ENCODE measurements at regions not wholly inside any gene's neighbourhood (a gene's known extent, or its start where the extent isn't known, plus 50 kb on each side); places are given as distances from the start of the nearest gene placed in this dataset.

DNA sequence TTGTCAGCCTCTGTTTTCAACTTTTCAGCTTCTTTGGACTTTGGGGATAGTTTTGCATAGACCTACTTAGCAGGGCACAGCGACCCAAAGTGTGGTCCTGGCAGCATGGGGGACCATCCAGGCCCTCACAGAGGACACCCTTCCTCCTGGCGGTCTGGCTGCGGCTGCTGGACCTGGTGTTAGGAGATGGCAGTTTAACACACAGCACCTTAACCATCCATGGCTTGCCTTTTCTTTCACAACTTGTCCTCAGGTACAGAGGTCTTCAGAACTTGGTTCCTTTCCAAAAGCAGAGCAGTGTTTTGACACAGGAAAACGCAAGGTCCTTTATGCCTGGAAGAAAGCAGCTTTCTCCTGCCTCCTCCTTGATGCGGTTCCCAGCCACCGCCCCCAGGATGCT lies 68.1 kb downstream of the RHOU start:
- intact Hi-C loops (cut with DNase I; ENCODE audit: low total_unique reads), result no loop called here
- DNase-seq, result no peak
- Histone ChIP-seq H3K4me1 (no peaks in the 10 kb centered on the region), H3K27me3 (no peaks in the 10 kb centered on the region), H3K27ac (no peak overlapping the region), H3K9me3 (no peaks in the 10 kb centered on the region), H3K36me3 (no peaks in the 10 kb centered on the region), H3K4me3 (no peak overlapping the region)
- TF ChIP-seq, protein P1, sequence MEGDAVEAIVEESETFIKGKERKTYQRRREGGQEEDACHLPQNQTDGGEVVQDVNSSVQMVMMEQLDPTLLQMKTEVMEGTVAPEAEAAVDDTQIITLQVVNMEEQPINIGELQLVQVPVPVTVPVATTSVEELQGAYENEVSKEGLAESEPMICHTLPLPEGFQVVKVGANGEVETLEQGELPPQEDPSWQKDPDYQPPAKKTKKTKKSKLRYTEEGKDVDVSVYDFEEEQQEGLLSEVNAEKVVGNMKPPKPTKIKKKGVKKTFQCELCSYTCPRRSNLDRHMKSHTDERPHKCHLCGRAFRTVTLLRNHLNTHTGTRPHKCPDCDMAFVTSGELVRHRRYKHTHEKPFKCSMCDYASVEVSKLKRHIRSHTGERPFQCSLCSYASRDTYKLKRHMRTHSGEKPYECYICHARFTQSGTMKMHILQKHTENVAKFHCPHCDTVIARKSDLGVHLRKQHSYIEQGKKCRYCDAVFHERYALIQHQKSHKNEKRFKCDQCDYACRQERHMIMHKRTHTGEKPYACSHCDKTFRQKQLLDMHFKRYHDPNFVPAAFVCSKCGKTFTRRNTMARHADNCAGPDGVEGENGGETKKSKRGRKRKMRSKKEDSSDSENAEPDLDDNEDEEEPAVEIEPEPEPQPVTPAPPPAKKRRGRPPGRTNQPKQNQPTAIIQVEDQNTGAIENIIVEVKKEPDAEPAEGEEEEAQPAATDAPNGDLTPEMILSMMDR (IDR thresholded peaks at IDR 0.05), result no peak

DNA sequence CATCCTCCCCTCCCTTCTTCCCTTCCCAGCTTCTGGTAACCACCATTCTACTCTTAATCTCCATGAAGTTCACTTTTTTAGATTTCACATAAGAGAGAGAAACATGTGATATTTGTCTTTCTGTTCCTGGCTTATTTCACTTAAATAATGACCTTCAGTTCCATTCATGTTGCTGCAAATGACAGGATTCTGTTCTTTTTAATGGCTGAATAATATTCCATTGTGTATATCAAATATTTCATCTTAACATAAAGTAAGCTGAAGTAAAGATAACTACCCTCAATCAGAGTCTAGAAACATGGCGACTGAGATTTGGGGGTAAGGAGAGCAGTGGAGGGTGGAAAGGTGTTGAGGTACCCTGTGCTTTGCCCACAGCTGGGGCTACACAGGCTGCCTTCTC lies 68.9 kb downstream of the RHOU start:
- TF ChIP-seq, protein P1 (IDR thresholded peaks at IDR 0.05), result no peak
- Histone ChIP-seq H3K27ac (no peak overlapping the region), H3K4me3 (no peak overlapping the region), H3K4me1 (no peaks in the 10 kb centered on the region), H3K9me3 (no peaks in the 10 kb centered on the region), H3K36me3 (no peaks in the 10 kb centered on the region), H3K27me3 (no peaks in the 10 kb centered on the region)
- DNase-seq, result no peak
- intact Hi-C loops (cut with DNase I; ENCODE audit: low total_unique reads), result no loop called here

DNA sequence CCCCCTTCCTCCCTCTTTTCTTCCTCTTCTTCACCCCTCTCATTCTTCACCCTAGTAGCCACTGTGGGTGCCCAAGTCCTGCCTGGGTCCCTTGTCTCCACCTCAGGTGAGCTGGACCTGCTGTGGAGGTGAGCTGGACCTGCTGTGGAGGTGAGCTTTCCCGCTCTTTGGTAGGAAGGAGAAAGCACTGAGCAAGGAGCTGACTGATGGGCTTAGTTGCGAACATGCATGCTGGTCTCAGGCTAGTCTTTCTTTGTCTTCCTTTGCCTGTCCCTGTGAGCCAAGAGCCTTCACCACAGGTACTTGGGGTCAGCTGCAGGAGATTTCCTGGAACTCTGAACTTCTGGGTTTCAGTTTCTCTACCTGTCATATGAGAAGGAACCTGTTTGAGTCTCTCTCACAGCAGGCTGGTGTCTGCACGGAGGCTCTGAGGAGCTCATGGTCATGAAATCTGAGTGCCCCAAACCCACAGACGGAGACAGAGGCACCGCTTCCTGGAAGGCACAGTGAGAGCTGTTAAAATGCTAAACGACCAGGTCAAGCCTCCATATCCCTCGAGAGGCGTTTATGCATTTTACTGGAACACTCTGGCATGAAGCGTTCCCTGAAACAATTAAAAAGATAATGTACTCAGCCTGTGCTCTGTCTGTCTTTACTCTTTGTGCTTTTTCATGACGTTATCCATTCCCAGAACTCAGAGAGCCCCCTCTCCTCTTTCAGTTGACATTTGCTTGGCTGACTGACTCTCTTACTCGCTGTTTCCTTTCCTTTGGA lies 69.5 kb downstream of the RHOU start:
- intact Hi-C loops (cut with DNase I; ENCODE audit: low total_unique reads), result no loop called here
- Histone ChIP-seq H3K4me3 (no peak overlapping the region), H3K4me1 (no peaks in the 10 kb centered on the region), H3K27me3 (no peaks in the 10 kb centered on the region), H3K36me3 (no peaks in the 10 kb centered on the region), H3K9me3 (no peaks in the 10 kb centered on the region), H3K27ac (no peak overlapping the region)
- no peak for DNase-seq
- TF ChIP-seq, protein P1 (IDR thresholded peaks at IDR 0.05), result no peak

DNA sequence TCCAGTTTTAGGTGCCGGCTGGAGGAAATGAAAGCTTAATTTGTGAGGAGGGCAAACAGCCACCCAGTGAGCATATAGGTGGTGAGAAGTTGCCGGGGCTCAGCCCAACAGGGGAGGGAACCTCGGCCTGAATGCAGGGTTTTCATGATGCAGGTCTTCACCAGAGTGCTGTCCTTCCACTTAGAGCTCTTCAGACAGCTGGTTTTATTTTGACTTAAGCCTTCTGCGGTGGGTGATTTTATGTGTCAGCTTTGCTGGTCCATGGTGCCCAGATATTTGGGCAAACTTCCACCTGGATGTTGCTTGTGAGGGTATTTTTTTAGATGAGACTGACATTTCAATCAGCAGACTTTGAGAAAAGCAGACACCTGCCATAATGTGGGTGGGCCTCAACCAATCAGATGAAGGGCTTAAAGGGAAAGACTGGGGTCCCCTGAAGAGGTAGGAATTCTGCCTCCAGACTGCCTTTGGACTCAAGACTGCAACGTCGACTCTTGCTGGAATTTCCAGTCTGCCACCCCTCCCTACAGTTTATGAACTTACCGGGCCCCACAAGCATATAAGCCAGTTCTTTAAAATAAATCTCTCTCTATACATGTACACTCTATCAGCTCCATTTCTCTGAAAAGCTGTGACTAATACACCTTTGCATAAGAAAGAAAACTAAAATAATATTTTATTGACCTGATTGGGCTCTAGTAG lies 72.8 kb downstream of the RHOU start:
- Histone ChIP-seq H3K27me3 (no peaks in the 10 kb centered on the region), H3K4me3 (no peak overlapping the region), H3K9me3 (no peaks in the 10 kb centered on the region), H3K4me1 (peaks cover 0 to 12% (median 5%) of the 10 kb centered on the region in 4 donors), H3K27ac (no peak overlapping the region), H3K36me3 (no peaks in the 10 kb centered on the region)
- intact Hi-C loops (cut with DNase I; ENCODE audit: low total_unique reads), result no loop called here
- TF ChIP-seq, protein P1 (IDR thresholded peaks at IDR 0.05), result no peak
- no peak for DNase-seq

DNA sequence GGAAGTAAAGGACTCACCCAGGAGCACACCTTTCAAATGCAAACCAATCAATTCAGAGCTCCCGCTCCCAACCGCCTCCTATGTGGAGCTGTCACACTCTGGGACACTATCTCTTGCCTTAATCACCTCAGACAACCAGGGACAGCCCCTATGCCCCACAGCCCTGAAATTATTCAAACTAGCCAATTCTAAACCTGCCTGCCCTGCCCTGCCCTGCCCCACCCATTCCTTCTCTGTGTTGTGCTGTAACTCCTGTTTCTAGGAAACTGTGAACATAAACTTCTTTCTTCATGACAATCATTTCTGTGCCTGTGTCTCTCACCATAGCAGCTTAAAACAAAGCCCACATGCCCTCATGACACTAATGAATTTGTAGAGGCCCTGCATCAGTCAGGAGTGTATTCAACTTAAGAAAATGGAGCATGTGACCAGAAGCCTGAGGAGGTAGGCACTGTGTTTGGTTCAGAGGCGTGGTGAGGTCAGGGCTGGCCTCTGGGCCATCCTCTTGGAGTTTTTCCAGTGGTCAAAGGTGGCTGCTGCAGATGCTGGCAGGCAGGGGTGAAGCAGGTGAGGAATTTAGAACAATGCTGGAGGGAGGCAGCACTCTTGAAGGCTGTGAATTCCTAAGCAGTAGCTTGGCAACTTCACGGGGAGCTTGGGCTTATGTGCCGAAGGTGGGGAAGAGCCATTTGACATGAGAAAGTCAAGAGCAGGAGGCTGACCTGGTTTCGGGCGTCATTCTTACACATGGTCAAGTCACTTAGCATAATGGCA lies 74.5 kb downstream of the RHOU start:
- no peaks in the 10 kb centered on the region for H3K9me3 ChIP-seq
- peaks cover 0 to 12% (median 5%) of the 10 kb centered on the region in 4 donors for H3K4me1 ChIP-seq
- TF ChIP-seq, protein P1 (IDR thresholded peaks at IDR 0.05), result no peak
- DNase-seq, result no peak
- H3K36me3 ChIP-seq, result no peaks in the 10 kb centered on the region
- intact Hi-C loops (cut with DNase I; ENCODE audit: low total_unique reads), result no loop called here
- no peak overlapping the region for H3K27ac ChIP-seq
- no peaks in the 10 kb centered on the region for H3K27me3 ChIP-seq
- H3K4me3 ChIP-seq, result no peak overlapping the region

Data from tibial artery (tissue), 4 donors.